NCI-H1092 (cell line): ENCODE measurements at regions not wholly inside any gene's neighbourhood (a gene's known extent, or its start where the extent isn't known, plus 50 kb on each side); places are given as distances from the start of the nearest gene placed in this dataset.
"Not testable (repeated sequence)": the region's sequence is repeated elsewhere in the genome, so short reads cannot be mapped to it uniquely, and the experiment has no call there.

Experiments used
- DNase-seq: peaks from one replicate; lab custom pipeline; 2025; lab: John Stamatoyannopoulos, UW

- not testable (repeated sequence) for DNase-seq
Observed at GRCh38 chr14:23898359-23898758, 55.2 kb upstream of the DHRS4 start.

DNA sequence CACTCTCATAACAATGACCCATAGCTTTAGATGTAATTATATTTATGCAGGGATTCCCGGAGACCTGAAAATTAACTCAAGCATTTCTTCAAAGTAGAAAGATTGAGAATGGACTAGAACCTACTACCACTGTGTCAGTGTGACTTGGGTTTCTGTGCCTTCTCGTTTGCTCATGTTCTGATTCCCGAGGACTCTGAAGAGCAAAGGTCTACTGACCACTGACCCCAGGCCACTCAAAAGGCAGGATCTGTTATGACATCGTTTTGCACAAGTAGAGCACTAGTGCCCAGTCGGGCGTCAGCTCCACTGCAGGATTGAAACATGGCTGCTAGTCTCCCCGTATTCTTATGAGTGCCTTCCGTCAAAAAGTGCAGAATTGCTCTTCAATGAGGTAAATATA lies 53.8 kb upstream of the DHRS4 start:
- no peak for DNase-seq

- DNase-seq, result no peak
Observed at GRCh38 chr14:23903442-23903841, 50.1 kb upstream of the DHRS4 start.
